HepG2 (cell line): ENCODE measurements at regions not wholly inside any gene's neighbourhood (a gene's known extent, or its start where the extent isn't known, plus 50 kb on each side); places are given as distances from the start of the nearest gene placed in this dataset.

Experiments
- ATAC-seq: fragments of 200-7000 bp; cut with Tn5 transposase; 3 replicates; pipeline ENCODE4 v1.9.1; 2020; ENCODE audit warnings: mild to moderate bottlenecking, moderate library complexity
- BruUV-seq: library from RNA; stranded (reverse); fragments of 400-500 nt; replicated peaks from 2 replicates; lab custom pipeline; 2021; lab: Mats Ljungman, UMichigan
- CTCF ChIA-PET: fragments of 300-600 bp; formaldehyde crosslinking; extraction: SDS; loops from one replicate; lab custom pipeline; 2021; ENCODE audit warnings: low total read pairs, inconsistent platforms, low intra/inter-chr PET ratio; lab: Yijun Ruan, JAX
- POLR2A ChIA-PET: fragments of 350-600 bp; sonication (Branson Sonifier 250); formaldehyde crosslinking; loops from one replicate; lab custom pipeline; 2020; ENCODE audit warnings: antibody characterized with exemption, inconsistent platforms; lab: Yijun Ruan, JAX
- DNase-seq: peaks from one replicate; pipeline ENCODE4 v3.0.0-alpha.2; 2015; ENCODE audit warnings: low spot score
- FAIRE-seq: peaks from 3 replicates; lab custom pipeline; 2011; peaks lifted over from hg19 to GRCh38; lab: Jason Lieb, UNC
- H2AFZ ChIP-seq: one replicate; pipeline ENCODE4 v1.6.1; 2011; ENCODE audit warnings: low read length, inconsistent platforms
- H3K27ac ChIP-seq: fragments of 300-600 bp; 3 replicates; pipeline ENCODE4 v1.8.0; 2011; ENCODE audit warnings: mixed run types, mild to moderate bottlenecking, mixed read lengths, low read length, inconsistent platforms; ENCODE audit not compliant: insufficient read depth; ENCODE audit errors: extremely low read length
- H3K27me3 ChIP-seq, 2 experiments: fragments of 200-600 bp in 1 of 2; 2 replicates in 1 of 2; 3 replicates in 1 of 2; pipeline versions ENCODE4 v1.6.0 to v1.8.0; 2011; ENCODE audit warnings: low read length in 2 of 2, mild to moderate bottlenecking in 2 of 2, moderate library complexity in 2 of 2, inconsistent platforms in 1 of 2; ENCODE audit not compliant: insufficient read depth in 2 of 2, control insufficient read depth in 1 of 2
- H3K36me3 ChIP-seq, 2 experiments: fragments of 200-600 bp in 1 of 2; replicated peaks in 1 of 2; 2 replicates in 1 of 2; 3 replicates in 1 of 2; pipeline versions ENCODE4 v1.5.1 to v1.8.0; 2011; ENCODE audit warnings: low read length in 2 of 2, inconsistent platforms in 1 of 2; ENCODE audit not compliant: insufficient read depth in 2 of 2, control insufficient read depth in 1 of 2
- H3K4me1 ChIP-seq: 2 replicates; pipeline ENCODE4 v1.5.1; 2012; ENCODE audit warnings: low read length, inconsistent platforms; ENCODE audit not compliant: insufficient read depth
- H3K4me2 ChIP-seq: 2 replicates; pipeline ENCODE4 v1.6.0; 2011; ENCODE audit warnings: low read depth, low read length, inconsistent platforms
- H3K4me3 ChIP-seq, 3 experiments: fragments of 200-600 bp in 1 of 3; sonication (generic), shearing (Covaris generic) in 1 of 3; replicated peaks in 1 of 3; 2 replicates each; pipeline ENCODE4 v1.5.1; 2011 to 2016; ENCODE audit warnings: low read length in 3 of 3, inconsistent platforms in 2 of 3, low read depth in 2 of 3, mild to moderate bottlenecking in 2 of 3, control low read depth in 1 of 3, mixed read lengths in 1 of 3; ENCODE audit not compliant: insufficient read depth in 1 of 3
- H3K79me2 ChIP-seq: one replicate; pipeline ENCODE4 v1.6.1; 2011; ENCODE audit warnings: low read length, inconsistent platforms; ENCODE audit not compliant: insufficient read depth
- H3K9ac ChIP-seq: 2 replicates; pipeline ENCODE4 v1.6.0; 2011; ENCODE audit warnings: mild to moderate bottlenecking, low read depth, low read length, inconsistent platforms; ENCODE audit not compliant: insufficient read depth
- H3K9me3 ChIP-seq: 2 replicates; pipeline ENCODE4 v1.5.1; 2012; ENCODE audit warnings: mild to moderate bottlenecking, low read length
- H4K20me1 ChIP-seq: 2 replicates; pipeline ENCODE4 v1.6.0; 2011; ENCODE audit warnings: inconsistent platforms, mild to moderate bottlenecking, low read length, moderate library complexity; ENCODE audit not compliant: insufficient read depth
- ISX ChIP-seq: sonication (generic); formaldehyde crosslinking; conservative IDR thresholded peaks from 2 replicates; pipeline ENCODE4 v1.5.0; 2020; ENCODE audit warnings: missing genetic modification reagents
- KLF11 ChIP-seq: IDR thresholded peaks from 2 replicates; pipeline ENCODE4 v1.6.1; 2016; ENCODE audit warnings: missing compliant biosample characterization
- KLF16 ChIP-seq, 2 experiments: sonication (generic) in 1 of 2; formaldehyde crosslinking in 1 of 2; IDR thresholded peaks; 2 replicates each; pipeline versions ENCODE4 v1.6.1 to v1.8.0; 2016 to 2023; ENCODE audit warnings: missing genetic modification reagents in 2 of 2, missing compliant biosample characterization in 1 of 2
- PRPF4 ChIP-seq: fragments of 200-400 bp; formaldehyde crosslinking; IDR thresholded peaks from 2 replicates; pipeline ENCODE4 v1.6.1; 2016; ENCODE audit warnings: low read length, low read depth; ENCODE audit not compliant: poor library complexity, severe bottlenecking
- ZNF225 ChIP-seq: sonication (generic); formaldehyde crosslinking; IDR thresholded peaks from 2 replicates; pipeline ENCODE4 v1.4.0; 2020; ENCODE audit warnings: mild to moderate bottlenecking, missing genetic modification reagents
- ZNF326 ChIP-seq: sonication (generic); formaldehyde crosslinking; IDR thresholded peaks from 2 replicates; pipeline ENCODE4 v1.4.0; 2020; ENCODE audit warnings: missing genetic modification reagents, borderline replicate concordance
- ZNF577 ChIP-seq: sonication (generic); formaldehyde crosslinking; IDR thresholded peaks from 2 replicates; pipeline ENCODE4 v1.4.0; 2020; ENCODE audit warnings: mild to moderate bottlenecking, low read depth, missing genetic modification reagents, borderline replicate concordance
- WGBS: methylation state at CpG from one replicate; pipeline ENCODE4 v1.1.6; 2017; ENCODE audit warnings: low lambda C conversion rate; 5-methylcytosine and 5-hydroxymethylcytosine counted together
- in situ Hi-C: cut with HindIII; loops from 2 replicates; pipeline ENCODE4 v1.10.0; 2017; ENCODE audit warnings: low pct_unique_long_range_greater_than_20kb; ENCODE audit not compliant: extremely low pct_ligation_motif_present
- intact Hi-C: fragments of 100-400 bp; cut with micrococcal nuclease; formaldehyde crosslinking; loops from one replicate; pipeline ENCODE4 v1.10.0; 2022; ENCODE audit not compliant: unreplicated experiment
- TF ChIP-seq, protein P1 (sequence below): sonication (generic); formaldehyde crosslinking; IDR thresholded peaks from 2 replicates; pipeline ENCODE4 v1.4.0; 2020; ENCODE audit warnings: low read depth, mild to moderate bottlenecking, missing genetic modification reagents
- TF ChIP-seq, protein P2 (sequence below): sonication (generic); formaldehyde crosslinking; IDR thresholded peaks from 2 replicates; pipeline ENCODE4 v1.5.0; 2020; ENCODE audit warnings: missing genetic modification reagents

GRCh38 chr1:112840631-112841624 lies 115.1 kb downstream of the SLC16A1 start (continued):
- TF ChIP-seq ZNF577, result no peak
- TF ChIP-seq, protein P1, sequence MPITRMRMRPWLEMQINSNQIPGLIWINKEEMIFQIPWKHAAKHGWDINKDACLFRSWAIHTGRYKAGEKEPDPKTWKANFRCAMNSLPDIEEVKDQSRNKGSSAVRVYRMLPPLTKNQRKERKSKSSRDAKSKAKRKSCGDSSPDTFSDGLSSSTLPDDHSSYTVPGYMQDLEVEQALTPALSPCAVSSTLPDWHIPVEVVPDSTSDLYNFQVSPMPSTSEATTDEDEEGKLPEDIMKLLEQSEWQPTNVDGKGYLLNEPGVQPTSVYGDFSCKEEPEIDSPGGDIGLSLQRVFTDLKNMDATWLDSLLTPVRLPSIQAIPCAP (CRISPR knock-in tag), result no peak
- TF ChIP-seq KLF11 (CRISPR knock-in tag), result no peak

- BruUV-seq, result no TSS peak
- FAIRE-seq (no peak), DNase-seq (no peak), ATAC-seq (no peak)
- Histone ChIP-seq H3K9me3 (no peaks in the 10 kb centered on the region), H3K27ac (no peak overlapping the region), H3K4me1 (peaks cover 6% of the 10 kb centered on the region), H3K4me2 (no peak overlapping the region), H3K27me3 (peaks cover 2 to 5% of the 10 kb centered on the region in 2 experiments; a peak in 1 of 5 replicates), H3K36me3 (no peaks in the 10 kb centered on the region), H4K20me1 (no peaks in the 10 kb centered on the region), H2AFZ (no peak overlapping the region), H3K9ac (no peak overlapping the region), H3K4me3 (no peak overlapping the region), H3K79me2 (no peaks in the 10 kb centered on the region)
- intact Hi-C loops (no loop called here), in situ Hi-C loops (no loop called here)
- ChIA-PET CTCF (no interaction called here), POLR2A (no interaction called here)
- WGBS, result 6% methylated on average over 3 of the region's 3 CpGs
- no peak for TF ChIP-seq ISX
- TF ChIP-seq, protein P2, sequence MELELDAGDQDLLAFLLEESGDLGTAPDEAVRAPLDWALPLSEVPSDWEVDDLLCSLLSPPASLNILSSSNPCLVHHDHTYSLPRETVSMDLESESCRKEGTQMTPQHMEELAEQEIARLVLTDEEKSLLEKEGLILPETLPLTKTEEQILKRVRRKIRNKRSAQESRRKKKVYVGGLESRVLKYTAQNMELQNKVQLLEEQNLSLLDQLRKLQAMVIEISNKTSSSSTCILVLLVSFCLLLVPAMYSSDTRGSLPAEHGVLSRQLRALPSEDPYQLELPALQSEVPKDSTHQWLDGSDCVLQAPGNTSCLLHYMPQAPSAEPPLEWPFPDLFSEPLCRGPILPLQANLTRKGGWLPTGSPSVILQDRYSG (CRISPR knock-in tag), result no peak
- TF ChIP-seq ZNF225 (CRISPR knock-in tag), result no peak
- no peak for TF ChIP-seq KLF16 (CRISPR knock-in tag; IDR thresholded peaks at IDR 0.05)
- TF ChIP-seq PRPF4, result no peak
- no peak for TF ChIP-seq ZNF326
Observed at GRCh38 chr1:112836642-112837041, 119.4 kb downstream of the SLC16A1 start.
